Caco-2 (cell line): ENCODE measurements at regions not wholly inside any gene's neighbourhood (a gene's known extent, or its start where the extent isn't known, plus 50 kb on each side); places are given as distances from the start of the nearest gene placed in this dataset.

Experiments used
- BruUV-seq: library from RNA; stranded (reverse); fragments of 400-500 nt; replicated peaks from 2 replicates; lab custom pipeline; 2021; lab: Mats Ljungman, UMichigan
- CTCF ChIA-PET: fragments of 300-600 bp; sonication (Branson Sonifier 250); formaldehyde crosslinking; loops from one replicate; lab custom pipeline; 2022; ENCODE audit warnings: antibody characterized with exemption; lab: Charles Lee
- POLR2A ChIA-PET: fragments of 300-600 bp; sonication (Branson Sonifier 250); formaldehyde crosslinking; loops from one replicate; lab custom pipeline; 2022; ENCODE audit warnings: antibody characterized with exemption; lab: Charles Lee
- DNase-seq, 2 experiments: peaks; one replicate each; pipeline versions ENCODE4 v3.0.0 to v3.0.0-alpha.2; 2020 to 2022
- H3K27me3 ChIP-seq: replicated peaks from 2 replicates; pipeline ENCODE4 v1.6.0; 2011; ENCODE audit warnings: low read length; ENCODE audit not compliant: control insufficient read depth, insufficient read depth
- H3K36me3 ChIP-seq: 2 replicates; pipeline ENCODE4 v1.5.1; 2011; ENCODE audit warnings: low read length; ENCODE audit not compliant: control insufficient read depth, insufficient read depth
- H3K4me1 ChIP-seq: fragments of 250-450 bp; sonication (Bioruptor Pico); 2 replicates; pipeline ENCODE4 v1.5.1; 2020; ENCODE audit warnings: mild to moderate bottlenecking
- H3K4me3 ChIP-seq: 2 replicates; pipeline ENCODE4 v1.5.1; 2011; ENCODE audit warnings: low read depth, mild to moderate bottlenecking, control low read depth, low read length
- H3K9me3 ChIP-seq: fragments of 250-450 bp; sonication (Bioruptor Pico); 2 replicates; pipeline ENCODE4 v1.5.1; 2020; ENCODE audit warnings: mild to moderate bottlenecking, moderate library complexity
- H3K27ac Mint-ChIP-seq: one replicate; pipeline ENCODE4 v1.8.0; 2022; ENCODE audit warnings: mixed read lengths; ENCODE audit not compliant: unreplicated experiment
- H3K27me3 Mint-ChIP-seq: one replicate; pipeline ENCODE4 v1.8.0; 2022; ENCODE audit warnings: mixed read lengths; ENCODE audit not compliant: insufficient read depth, unreplicated experiment
- H3K36me3 Mint-ChIP-seq: one replicate; pipeline ENCODE4 v1.8.0; 2022; ENCODE audit warnings: mild to moderate bottlenecking, mixed read lengths; ENCODE audit not compliant: insufficient read depth, unreplicated experiment
- H3K4me1 Mint-ChIP-seq: one replicate; pipeline ENCODE4 v1.8.0; 2022; ENCODE audit warnings: low read depth, mixed read lengths; ENCODE audit not compliant: unreplicated experiment
- H3K4me3 Mint-ChIP-seq: one replicate; pipeline ENCODE4 v1.8.0; 2022; ENCODE audit warnings: mild to moderate bottlenecking, moderate library complexity, mixed read lengths; ENCODE audit not compliant: unreplicated experiment
- H3K9me3 Mint-ChIP-seq: one replicate; pipeline ENCODE4 v1.8.0; 2022; ENCODE audit warnings: mixed read lengths; ENCODE audit not compliant: unreplicated experiment
- CTCF ChIP-seq, 2 experiments: fragments of 200-600 bp in 1 of 2; IDR thresholded peaks; 1 replicate in 1 of 2; 2 replicates in 1 of 2; pipeline versions ENCODE4 v1.5.1 to v1.8.0; 2011 to 2022; ENCODE audit warnings: antibody characterized with exemption in 1 of 2, control low read depth in 1 of 2, inconsistent platforms in 1 of 2, low read depth in 1 of 2, low read length in 1 of 2, mild to moderate bottlenecking in 1 of 2, moderate library complexity in 1 of 2; ENCODE audit not compliant: insufficient read depth in 1 of 2, severe bottlenecking in 1 of 2, unreplicated experiment in 1 of 2
- intact Hi-C: fragments of 100-400 bp; cut with micrococcal nuclease; formaldehyde crosslinking; loops from one replicate; pipeline ENCODE4 v1.10.0; 2022; ENCODE audit not compliant: unreplicated experiment

GRCh38 chrX:118221733-118222132 lies 105.1 kb upstream of the KLHL13 start:
- H3K9me3 Mint-ChIP-seq: no peaks in the 10 kb centered on the region
- no peak for DNase-seq
- intact Hi-C loops: no loop called here
- Histone ChIP-seq H3K9me3 (no peaks in the 10 kb centered on the region), H3K36me3 (no peaks in the 10 kb centered on the region), H3K27me3 (no peaks in the 10 kb centered on the region), H3K4me1 (no peaks in the 10 kb centered on the region), H3K4me3 (no peak overlapping the region)
- ChIA-PET POLR2A (no interaction called here), CTCF (no interaction called here)
- H3K27me3 Mint-ChIP-seq: no peaks in the 10 kb centered on the region
- no TSS peak for BruUV-seq
- H3K27ac Mint-ChIP-seq: no peak overlapping the region
- H3K4me1 Mint-ChIP-seq: no peaks in the 10 kb centered on the region
- no peak overlapping the region for H3K4me3 Mint-ChIP-seq
- TF ChIP-seq CTCF (IDR thresholded peaks at IDR 0.05; ENCODE audit: insufficient read depth in 1 of 2, low read depth in 1 of 2, low read length in 1 of 2, severe bottlenecking in 1 of 2, unreplicated experiment in 1 of 2): no peak
- H3K36me3 Mint-ChIP-seq: no peaks in the 10 kb centered on the region

GRCh38 chrX:118222421-118222820 lies 105.8 kb upstream of the KLHL13 start:
- no peak for DNase-seq
- H3K27me3 ChIP-seq: no peaks in the 10 kb centered on the region
- Mint-ChIP-seq H3K27ac (no peak overlapping the region), H3K9me3 (no peaks in the 10 kb centered on the region), H3K27me3 (no peaks in the 10 kb centered on the region), H3K4me3 (no peak overlapping the region), H3K4me1 (no peaks in the 10 kb centered on the region), H3K36me3 (no peaks in the 10 kb centered on the region)
- no peaks in the 10 kb centered on the region for H3K4me1 ChIP-seq
- no peak for TF ChIP-seq CTCF (IDR thresholded peaks at IDR 0.05; ENCODE audit: insufficient read depth in 1 of 2, low read depth in 1 of 2, low read length in 1 of 2, severe bottlenecking in 1 of 2, unreplicated experiment in 1 of 2)
- POLR2A ChIA-PET: no interaction called here
- CTCF ChIA-PET: no interaction called here
- H3K9me3 ChIP-seq: no peaks in the 10 kb centered on the region
- no TSS peak for BruUV-seq
- intact Hi-C loops: no loop called here
- no peaks in the 10 kb centered on the region for H3K36me3 ChIP-seq
- no peak overlapping the region for H3K4me3 ChIP-seq

GRCh38 chrX:118225711-118226428 lies 109.3 kb upstream of the KLHL13 start:
- Histone ChIP-seq H3K9me3 (no peaks in the 10 kb centered on the region), H3K36me3 (no peaks in the 10 kb centered on the region), H3K4me1 (no peaks in the 10 kb centered on the region), H3K27me3 (no peaks in the 10 kb centered on the region), H3K4me3 (no peak overlapping the region)
- Mint-ChIP-seq H3K4me3 (peak overlapping the region; percentile 46), H3K27ac (no peak overlapping the region), H3K36me3 (no peaks in the 10 kb centered on the region), H3K27me3 (no peaks in the 10 kb centered on the region), H3K9me3 (no peaks in the 10 kb centered on the region), H3K4me1 (no peaks in the 10 kb centered on the region)
- ChIA-PET POLR2A (no interaction called here), CTCF (interaction anchor here (1.0 kb wide), 1 partner anchor 230 kb away, joined by 7 read pairs; no protein-coding TSS in a partner anchor)
- intact Hi-C loops: loop anchor here (1.0 to 5.0 kb wide), 3 partner anchors 109 to 229 kb away; no protein-coding TSS in a partner anchor
- no TSS peak for BruUV-seq
- TF ChIP-seq CTCF (IDR thresholded peaks at IDR 0.05; ENCODE audit: insufficient read depth in 1 of 2, low read depth in 1 of 2, low read length in 1 of 2, severe bottlenecking in 1 of 2, unreplicated experiment in 1 of 2): peak in 1 of 2 experiments; percentile 45
- peak in 1 of 2 experiments; percentile 3 for DNase-seq
